Activated B cell treated with CpG ODN at 0.5 μM for 24 hours (primary cell): ENCODE measurements at regions not wholly inside any gene's neighbourhood (a gene's known extent, or its start where the extent isn't known, plus 50 kb on each side); places are given as distances from the start of the nearest gene placed in this dataset.

Source experiments
- ATAC-seq: fragments of 200-7000 bp; cut with Tn5 transposase; one replicate; pipeline ENCODE4 v1.10.0; 2021; ENCODE audit warnings: low read depth, mild to moderate bottlenecking, moderate library complexity
- CTCF ChIA-PET: fragments of 350-600 bp; sonication (Branson Sonifier 250); formaldehyde crosslinking; loops from one replicate; lab custom pipeline; 2021; ENCODE audit warnings: antibody characterized with exemption; lab: Charles Lee
- POLR2A ChIA-PET: fragments of 350-600 bp; sonication (Branson Sonifier 250); formaldehyde crosslinking; loops from one replicate; lab custom pipeline; 2021; ENCODE audit warnings: antibody characterized with exemption; lab: Charles Lee
- DNase-seq: peaks from one replicate; pipeline ENCODE4 v3.0.0; 2022
- H3K27ac Mint-ChIP-seq: one replicate; pipeline ENCODE4 v1.8.0; 2020; ENCODE audit warnings: mixed read lengths
- H3K27me3 Mint-ChIP-seq: one replicate; pipeline ENCODE4 v1.8.0; 2021; ENCODE audit warnings: mixed read lengths
- H3K36me3 Mint-ChIP-seq: one replicate; pipeline ENCODE4 v1.8.0; 2021; ENCODE audit warnings: low read depth, mixed read lengths
- H3K4me1 Mint-ChIP-seq: one replicate; pipeline ENCODE4 v1.8.0; 2021; ENCODE audit warnings: mixed read lengths
- H3K4me3 Mint-ChIP-seq: one replicate; pipeline ENCODE4 v1.8.0; 2020; ENCODE audit warnings: mild to moderate bottlenecking, mixed read lengths
- H3K9me3 Mint-ChIP-seq: one replicate; pipeline ENCODE4 v1.8.0; 2020; ENCODE audit warnings: mixed read lengths
- CTCF ChIP-seq: fragments of 200-600 bp; IDR thresholded peaks from one replicate; pipeline ENCODE4 v1.8.0; 2022; ENCODE audit warnings: antibody characterized with exemption, mild to moderate bottlenecking
- intact Hi-C: fragments of 100-400 bp; cut with micrococcal nuclease; formaldehyde crosslinking; loops from one replicate; pipeline ENCODE4 v1.15.1; 2024

GRCh38 chr2:234686088-234686890 is 189.4 kb upstream of the ARL4C start:
- Mint-ChIP-seq H3K36me3 (no peaks in the 10 kb centered on the region), H3K9me3 (no peaks in the 10 kb centered on the region)
- TF ChIP-seq CTCF, result no peak

GRCh38 chr2:234684466-234684865 is 187.6 kb upstream of the ARL4C start:
- ChIA-PET POLR2A (no interaction called here), CTCF (no interaction called here)
- H3K27me3 Mint-ChIP-seq, result no peaks in the 10 kb centered on the region
- intact Hi-C loops, result no loop called here
- TF ChIP-seq CTCF, result no peak
- H3K4me3 Mint-ChIP-seq, result no peak overlapping the region
- H3K27ac Mint-ChIP-seq, result no peak overlapping the region
- no peaks in the 10 kb centered on the region for H3K9me3 Mint-ChIP-seq
- H3K4me1 Mint-ChIP-seq, result no peaks in the 10 kb centered on the region
- ATAC-seq (no peak), DNase-seq (no peak)
- H3K36me3 Mint-ChIP-seq, result no peaks in the 10 kb centered on the region

More at GRCh38 chr2:234686088-234686890, 189.4 kb upstream of the ARL4C start:
- Mint-ChIP-seq H3K4me1 (no peaks in the 10 kb centered on the region), H3K4me3 (no peak overlapping the region), H3K27ac (no peak overlapping the region), H3K27me3 (peaks cover 6% of the 10 kb centered on the region)
- DNase-seq, result no peak
- no peak for ATAC-seq
- ChIA-PET CTCF (no interaction called here), POLR2A (no interaction called here)
- intact Hi-C loops, result no loop called here

- Mint-ChIP-seq H3K4me1 (no peaks in the 10 kb centered on the region), H3K27me3 (no peaks in the 10 kb centered on the region), H3K27ac (no peak overlapping the region), H3K9me3 (no peaks in the 10 kb centered on the region), H3K4me3 (no peak overlapping the region), H3K36me3 (no peaks in the 10 kb centered on the region)
- CTCF ChIA-PET, result no interaction called here
- TF ChIP-seq CTCF, result no peak
- POLR2A ChIA-PET, result no interaction called here
- DNase-seq (no peak), ATAC-seq (no peak)
- intact Hi-C loops, result no loop called here
Observed at GRCh38 chr2:234683950-234684349, 187.1 kb upstream of the ARL4C start.

GRCh38 chr2:234682492-234683228 is 185.8 kb upstream of the ARL4C start:
- no peak overlapping the region for H3K4me3 Mint-ChIP-seq
- TF ChIP-seq CTCF, result no peak
- no peaks in the 10 kb centered on the region for H3K9me3 Mint-ChIP-seq
- ATAC-seq (no peak), DNase-seq (no peak)
- ChIA-PET POLR2A (no interaction called here), CTCF (no interaction called here)
- peaks cover 2% of the 10 kb centered on the region for H3K27me3 Mint-ChIP-seq
- no peaks in the 10 kb centered on the region for H3K4me1 Mint-ChIP-seq
- H3K27ac Mint-ChIP-seq, result no peak overlapping the region
- no peaks in the 10 kb centered on the region for H3K36me3 Mint-ChIP-seq
- intact Hi-C loops, result no loop called here
